GM18507 (cell line): ENCODE measurements at regions not wholly inside any gene's neighbourhood (a gene's known extent, or its start where the extent isn't known, plus 50 kb on each side); places are given as distances from the start of the nearest gene placed in this dataset.
"Not testable (repeated sequence)": the region's sequence is repeated elsewhere in the genome, so short reads cannot be mapped to it uniquely, and the experiment has no call there.

Experiments
- DNase-seq: peaks from one replicate; pipeline ENCODE4 v3.0.0; 2011; ENCODE audit warnings: low read depth; ENCODE audit not compliant: insufficient read length; ENCODE audit errors: extremely low spot score
- FAIRE-seq: peaks from 2 replicates; lab custom pipeline; 2011; peaks lifted over from hg19 to GRCh38; lab: Jason Lieb, UNC

GRCh38 chrX:14355556-14355955 lies 173.8 kb upstream of the GLRA2 start:
- no peak for DNase-seq
- FAIRE-seq = no peak

GRCh38 chrX:14354521-14354920 lies 174.8 kb upstream of the GLRA2 start:
- no peak for DNase-seq
- FAIRE-seq = no peak

DNA sequence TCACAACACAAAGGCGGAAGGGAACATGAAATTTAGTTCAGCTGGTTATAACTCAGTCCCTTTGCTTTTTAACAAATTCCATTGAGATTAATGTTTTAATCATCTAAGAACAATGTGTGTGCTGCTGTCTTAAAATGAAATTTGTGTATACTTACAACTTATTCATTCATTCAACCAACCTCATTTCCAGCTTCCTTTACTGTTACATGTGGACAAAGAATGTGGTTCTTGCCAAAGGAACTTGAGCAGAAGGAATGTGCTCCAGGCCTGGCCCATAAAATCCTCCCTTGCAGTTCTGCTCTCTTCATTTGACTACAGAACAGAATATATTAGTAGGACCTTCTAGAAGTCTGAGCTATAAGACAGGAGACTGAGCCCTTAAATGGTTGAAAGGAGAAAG lies 176.8 kb upstream of the GLRA2 start:
- FAIRE-seq = no peak
- no peak for DNase-seq

DNA sequence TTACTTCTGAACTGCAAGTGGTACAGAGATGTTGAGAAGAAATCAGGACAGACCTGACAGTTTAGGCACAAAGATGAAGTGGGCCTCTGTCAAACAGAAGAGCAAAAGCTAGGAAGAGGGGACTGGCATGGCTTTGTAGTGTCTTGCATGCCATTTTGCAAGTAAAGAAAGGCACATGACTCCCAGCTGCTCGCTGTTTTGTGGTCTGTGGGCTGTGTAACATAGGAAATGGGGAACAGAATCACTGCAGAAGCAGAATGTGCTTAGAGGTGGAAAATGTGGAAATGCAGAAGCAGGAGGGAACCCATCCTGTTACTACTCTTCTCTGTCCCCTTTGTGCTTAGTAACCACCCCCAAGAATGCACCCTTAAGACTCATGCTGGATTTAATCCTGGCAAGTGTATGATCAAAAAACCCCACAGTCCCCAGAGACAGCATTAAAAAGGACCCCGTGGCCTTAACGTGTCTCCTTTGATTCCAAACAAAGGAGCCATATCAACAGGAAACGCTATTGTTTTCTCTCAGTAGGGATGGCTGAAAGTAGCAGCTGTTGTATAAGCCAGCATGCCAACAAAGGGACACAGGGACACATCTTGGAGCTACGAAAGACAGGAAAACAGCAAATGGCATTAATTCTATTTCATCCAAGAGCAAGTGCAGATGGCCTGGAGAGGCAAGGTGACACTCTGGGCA lies 177.6 kb upstream of the GLRA2 start:
- DNase-seq (no peak), FAIRE-seq (no peak)

- DNase-seq (no peak), FAIRE-seq (no peak)
Measured at GRCh38 chrX:14347523-14347922, 181.8 kb upstream of the GLRA2 start.

DNA sequence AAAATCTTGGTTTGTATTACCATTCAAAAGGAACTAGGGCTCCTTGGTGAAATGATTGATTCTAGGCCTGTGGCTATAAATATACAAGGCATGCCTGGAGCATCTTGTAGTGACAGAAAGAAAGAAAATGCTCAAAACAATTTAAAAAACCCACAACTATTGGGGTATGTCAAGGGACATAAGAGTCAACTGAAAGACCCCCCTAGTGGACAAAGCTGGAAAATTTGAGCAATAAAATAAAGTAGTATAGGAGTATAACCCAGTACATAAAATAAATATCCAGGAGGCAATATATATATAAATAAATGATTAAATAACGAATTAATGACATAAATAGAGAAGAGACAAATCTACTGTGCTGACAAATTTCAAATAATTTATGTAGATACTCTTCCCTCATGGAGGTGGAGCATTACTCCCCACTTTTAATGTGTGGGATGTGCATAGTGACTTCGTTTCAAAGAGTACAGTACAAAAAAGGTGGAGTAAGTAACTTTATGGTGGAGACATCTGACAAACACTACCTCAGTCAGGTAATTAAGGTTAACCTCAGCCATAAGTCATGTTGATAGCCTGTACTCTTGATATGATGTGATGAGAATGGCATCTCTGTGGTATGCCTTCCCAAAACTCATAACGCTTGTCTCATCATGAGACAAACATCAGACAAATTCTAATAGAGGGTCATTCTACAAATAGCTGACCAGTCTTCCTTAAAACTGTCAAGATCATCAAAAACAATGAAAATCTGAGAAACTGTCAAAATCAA lies 185.0 kb upstream of the GLRA2 start:
- DNase-seq = no peak
- no peak for FAIRE-seq

- no peak for DNase-seq
- no peak for FAIRE-seq
Measured at GRCh38 chrX:14309431-14309830, 219.9 kb upstream of the GLRA2 start.

DNA sequence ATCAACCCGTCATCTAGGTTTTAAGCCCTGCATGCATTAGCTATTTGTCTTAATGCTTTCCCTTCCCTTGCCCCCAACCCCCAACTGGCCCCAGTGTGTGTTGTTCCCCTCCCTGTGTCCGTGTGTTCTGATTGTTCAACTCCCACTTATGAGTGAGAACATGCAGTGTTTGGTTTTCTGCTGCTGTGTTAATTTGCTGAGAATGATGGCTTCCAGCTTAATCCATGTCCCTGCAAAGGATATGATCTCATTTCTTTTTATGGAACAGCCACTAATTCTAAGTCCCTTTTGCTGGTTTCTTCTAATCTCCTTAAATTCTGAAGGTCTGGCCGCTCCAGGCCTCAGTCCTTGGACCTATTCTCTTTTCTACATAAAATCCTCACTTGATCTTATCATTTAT lies 220.4 kb upstream of the GLRA2 start:
- not testable (repeated sequence) for FAIRE-seq, DNase-seq

- DNase-seq = no peak
- no peak for FAIRE-seq
Measured at GRCh38 chrX:14303891-14304290, 225.4 kb upstream of the GLRA2 start.

DNA sequence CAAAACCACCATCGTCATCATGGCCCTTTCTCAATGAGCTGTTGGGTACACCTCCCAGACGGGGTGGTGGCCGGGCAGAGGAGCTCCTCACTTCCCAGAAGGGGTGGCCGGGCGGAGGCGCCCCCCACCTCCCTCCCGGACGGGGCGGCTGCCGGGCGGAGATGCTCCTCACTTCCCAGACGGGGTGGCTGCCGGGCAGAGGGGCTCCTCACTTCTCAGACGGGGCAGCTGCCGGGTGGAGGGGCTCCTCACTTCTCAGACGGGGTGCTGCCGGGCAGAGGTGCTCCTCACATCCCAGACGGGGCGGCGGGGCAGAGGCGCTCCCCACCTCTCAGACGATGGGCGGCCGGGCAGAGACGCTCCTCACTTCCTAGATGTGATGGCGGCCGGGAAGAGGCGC lies 226.8 kb upstream of the GLRA2 start:
- FAIRE-seq = not testable (repeated sequence)

DNA sequence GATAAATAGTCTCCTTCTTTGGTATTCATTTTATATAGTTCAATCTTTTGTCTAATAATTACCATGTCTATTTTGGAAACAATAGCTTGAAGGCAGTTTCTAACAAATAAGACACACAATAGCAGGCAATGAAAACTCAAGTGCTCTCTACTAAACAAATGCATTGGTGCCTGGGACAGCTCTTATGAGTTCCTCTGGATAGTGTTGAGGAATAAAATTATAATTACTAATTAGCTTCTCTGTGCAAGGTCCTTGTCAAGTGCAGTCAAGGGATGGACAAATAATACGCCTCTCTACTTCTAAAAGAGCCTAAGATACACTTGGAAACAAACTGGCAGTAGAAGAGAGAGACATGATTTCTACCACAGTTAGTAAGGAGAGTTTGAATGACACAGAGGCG lies 229.0 kb upstream of the GLRA2 start:
- FAIRE-seq (no peak), DNase-seq (no peak)

More for the DNA sequence above, 226.8 kb upstream of the GLRA2 start:
- not testable (repeated sequence) for DNase-seq

DNA sequence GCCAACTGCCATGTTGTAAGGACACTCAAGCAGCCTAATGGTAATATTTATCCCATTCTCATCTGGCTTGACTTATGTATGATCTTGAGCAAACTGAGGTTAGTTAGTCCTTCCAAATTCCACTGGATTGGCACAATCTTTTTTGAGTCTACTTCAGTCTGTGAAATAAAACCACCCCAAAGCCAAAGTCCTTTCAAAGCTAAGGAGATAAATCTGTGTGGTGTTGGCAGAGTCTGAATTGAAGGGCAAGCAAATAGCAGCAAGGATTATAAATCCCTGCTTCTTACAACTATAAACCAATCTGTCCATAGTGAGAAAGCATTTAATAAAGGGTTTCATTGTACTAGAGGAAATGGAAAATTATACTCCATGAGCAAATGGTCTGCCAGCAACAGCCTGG lies 233.9 kb upstream of the GLRA2 start:
- no peak for DNase-seq

GRCh38 chrX:14291666-14292500 lies 237.5 kb upstream of the GLRA2 start:
- DNase-seq (no peak), FAIRE-seq (no peak)

More for the DNA sequence above, 233.9 kb upstream of the GLRA2 start:
- FAIRE-seq = no peak

DNA sequence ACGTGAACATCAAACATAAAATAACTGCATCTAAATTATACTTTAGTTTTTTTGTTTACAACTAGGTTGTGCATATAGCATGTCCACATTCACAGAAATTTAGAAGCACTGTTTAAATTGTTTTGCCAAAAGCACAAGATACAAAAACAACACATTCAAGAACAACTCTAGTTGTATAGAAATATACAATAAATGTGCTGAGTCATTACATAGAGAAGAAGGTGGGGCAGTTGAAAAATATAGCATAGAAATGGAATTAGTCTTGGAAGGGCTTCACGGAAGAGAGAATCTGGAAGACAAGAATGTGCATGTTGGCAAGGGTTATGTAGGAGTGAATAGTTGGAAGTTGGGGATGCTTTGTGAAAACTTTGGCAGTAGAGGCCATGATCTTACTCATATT lies 239.0 kb upstream of the GLRA2 start:
- DNase-seq = no peak
- FAIRE-seq = no peak

- DNase-seq = no peak
- no peak for FAIRE-seq
Measured at GRCh38 chrX:14274691-14275090, 245.0 kb upstream of the GEMIN8 start.

GRCh38 chrX:14267216-14267615 lies 237.5 kb upstream of the GEMIN8 start:
- no peak for DNase-seq
- no peak for FAIRE-seq

DNA sequence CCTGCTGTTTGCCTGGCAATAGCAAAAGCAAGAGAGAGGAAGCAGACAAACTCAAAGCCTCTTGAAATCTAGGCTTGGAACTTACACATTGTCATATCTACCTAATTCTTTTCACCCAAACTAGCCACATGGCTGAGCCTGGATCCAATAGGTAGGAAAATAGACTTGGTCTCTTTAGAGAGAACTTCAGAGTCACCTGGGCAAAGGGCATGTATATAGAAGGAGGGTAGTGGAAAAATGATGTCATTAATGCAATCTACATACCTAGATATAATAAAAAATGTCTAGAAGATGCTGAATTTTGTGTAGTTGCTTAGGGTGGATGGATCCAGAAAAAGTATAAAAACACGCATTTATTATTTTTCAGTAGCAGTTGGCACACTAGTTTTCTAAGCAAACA lies 237.0 kb upstream of the GEMIN8 start:
- FAIRE-seq (no peak), DNase-seq (no peak)

GRCh38 chrX:14243823-14244222 lies 214.1 kb upstream of the GEMIN8 start:
- DNase-seq (no peak), FAIRE-seq (no peak)

- no peak for DNase-seq
- FAIRE-seq = no peak
Measured at GRCh38 chrX:14235004-14235403, 205.3 kb upstream of the GEMIN8 start.

GRCh38 chrX:14232688-14233087 lies 203.0 kb upstream of the GEMIN8 start:
- DNase-seq (no peak), FAIRE-seq (no peak)
